ENCODE measurements at regions not wholly inside any gene's neighbourhood (a gene's known extent, or its start where the extent isn't known, plus 50 kb on each side); places are given as distances from the start of the nearest gene placed in this dataset.

GRCh38 chr5:85476617-85477016, 1091.9 kb upstream of the EDIL3 start:
- TF ChIP-seq ZBTB11 (CRISPR knock-in tag; IDR thresholded peaks at IDR 0.05) (no peak), CTCF (IDR thresholded peaks at IDR 0.05 in 2 of 3, conservative IDR thresholded peaks at IDR 0.05 in 1 of 3; ENCODE audit: control insufficient read depth in 2 of 3, extremely low read depth in 1 of 3, insufficient read depth in 1 of 3, low read depth in 3 of 3, low read length in 3 of 3) (no peak), STAT3 (IDR thresholded peaks at IDR 0.05; ENCODE audit: low read depth, low read length) (no peak), BCL3 (IDR thresholded peaks at IDR 0.05; ENCODE audit: borderline replicate concordance, insufficient read depth, low read depth, low read length, poor library complexity, severe bottlenecking) (no peak), ZBED1 (IDR thresholded peaks at IDR 0.05; ENCODE audit: borderline replicate concordance) (no peak), ATF7 (IDR thresholded peaks at IDR 0.05; ENCODE audit: low read depth) (no peak), CBX3 (IDR thresholded peaks at IDR 0.05; ENCODE audit: borderline replicate concordance, low read depth) (no peak), CBX5 (IDR thresholded peaks at IDR 0.05; ENCODE audit: low read depth) (no peak), ATF3 (IDR thresholded peaks at IDR 0.05; ENCODE audit: borderline replicate concordance, extremely low read depth, low read depth, low read length) (no peak)
